Middle frontal gyrus (tissue), 1 donor: ENCODE measurements at regions not wholly inside any gene's neighbourhood (a gene's known extent, or its start where the extent isn't known, plus 50 kb on each side); places are given as distances from the start of the nearest gene placed in this dataset.
A peak's percentile ranks its signal among the peaks of the same experiment; 100 is the strongest.

Source experiments
- DNase-seq: peaks from one replicate; pipeline ENCODE4 v3.0.0-alpha.2; 2015; ENCODE audit warnings: low spot score; ENCODE audit errors: extremely low spot score

DNA sequence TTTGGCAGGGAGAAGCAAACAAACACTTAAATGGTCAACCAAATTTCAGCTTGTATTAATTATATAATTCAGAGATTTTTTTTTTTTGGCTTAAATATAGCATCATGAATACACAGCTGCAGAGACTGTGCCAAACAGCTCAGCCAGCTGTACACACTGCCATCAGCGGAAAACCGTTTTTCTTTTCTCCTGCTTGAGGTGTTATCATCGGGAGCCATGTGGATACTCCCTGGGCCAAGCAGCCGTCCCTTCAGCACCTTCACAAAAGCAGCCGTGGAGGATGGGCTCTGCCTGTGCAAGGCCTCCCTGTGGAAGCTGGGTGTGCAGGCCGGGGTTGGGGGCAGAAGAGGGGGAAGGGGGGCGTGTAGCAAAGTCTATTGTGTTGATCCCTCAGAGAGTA, 85.0 kb downstream of the NUF2 start:
- DNase-seq, result no peak

DNA sequence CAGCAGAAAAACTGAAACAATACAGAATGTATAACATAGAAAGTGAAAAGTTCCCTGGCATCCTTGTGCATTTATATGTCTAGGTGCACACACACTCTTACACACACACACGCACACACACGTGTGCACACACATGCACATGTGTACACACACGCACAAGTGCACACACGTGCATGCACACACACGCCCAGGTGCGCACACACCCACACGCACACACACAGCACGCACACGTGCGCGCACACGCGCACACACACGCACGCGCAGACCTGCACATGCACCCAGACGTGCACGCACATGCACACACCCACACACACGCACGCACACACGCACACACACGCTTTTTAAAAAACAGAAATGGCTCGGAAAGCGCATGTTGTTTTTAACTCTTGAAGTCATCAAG, 86.5 kb downstream of the NUF2 start:
- no peak for DNase-seq

GRCh38 chr1:163410073-163410999, 88.6 kb downstream of the NUF2 start:
- peak; percentile 22 for DNase-seq

DNA sequence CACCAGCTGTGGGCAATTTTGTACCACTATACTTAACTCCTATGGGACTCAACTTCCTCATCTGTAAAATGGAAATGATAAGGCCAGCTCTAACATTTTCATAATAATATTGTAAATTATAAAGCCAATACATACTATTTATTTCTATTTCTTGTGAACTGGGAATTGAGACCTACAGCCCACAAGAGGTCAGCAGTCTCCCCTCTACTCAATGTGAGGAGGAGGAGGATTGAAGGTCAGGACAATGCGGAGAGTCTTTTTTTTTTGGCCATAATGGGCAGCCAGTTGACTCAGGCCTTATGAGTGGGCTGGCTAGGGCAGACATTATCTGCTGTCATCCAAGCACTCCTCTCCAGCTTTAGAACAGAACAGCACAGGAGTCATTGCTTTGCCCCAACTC, 90.5 kb downstream of the NUF2 start:
- no peak for DNase-seq

- no peak for DNase-seq
Measured at GRCh38 chr1:163414778-163415177, 93.0 kb downstream of the NUF2 start.

DNA sequence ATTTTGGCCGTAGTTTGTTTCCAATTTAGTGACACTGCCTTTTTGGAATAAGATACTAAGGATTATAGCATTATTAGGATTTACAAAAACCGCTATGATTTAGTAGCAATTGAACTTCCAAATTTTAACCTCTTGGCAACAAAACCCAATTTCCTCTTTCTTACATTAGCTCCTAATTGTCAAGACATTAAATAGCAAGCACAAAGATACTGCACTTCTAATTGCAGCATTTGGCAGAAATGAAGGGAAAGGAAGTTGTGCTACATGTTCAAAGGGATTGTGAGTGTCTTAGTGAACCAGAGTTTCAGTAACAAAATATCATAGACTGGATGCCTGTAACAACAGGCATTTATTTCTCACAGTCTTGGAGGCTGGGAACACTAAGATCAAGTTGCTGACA, 99.9 kb downstream of the NUF2 start:
- DNase-seq, result no peak

GRCh38 chr1:163422738-163423404, 101.1 kb downstream of the NUF2 start:
- DNase-seq, result no peak

- DNase-seq, result no peak
Measured at GRCh38 chr1:163426505-163427251, 104.9 kb downstream of the NUF2 start.

GRCh38 chr1:163427279-163427678, 105.5 kb downstream of the NUF2 start:
- no peak for DNase-seq

DNA sequence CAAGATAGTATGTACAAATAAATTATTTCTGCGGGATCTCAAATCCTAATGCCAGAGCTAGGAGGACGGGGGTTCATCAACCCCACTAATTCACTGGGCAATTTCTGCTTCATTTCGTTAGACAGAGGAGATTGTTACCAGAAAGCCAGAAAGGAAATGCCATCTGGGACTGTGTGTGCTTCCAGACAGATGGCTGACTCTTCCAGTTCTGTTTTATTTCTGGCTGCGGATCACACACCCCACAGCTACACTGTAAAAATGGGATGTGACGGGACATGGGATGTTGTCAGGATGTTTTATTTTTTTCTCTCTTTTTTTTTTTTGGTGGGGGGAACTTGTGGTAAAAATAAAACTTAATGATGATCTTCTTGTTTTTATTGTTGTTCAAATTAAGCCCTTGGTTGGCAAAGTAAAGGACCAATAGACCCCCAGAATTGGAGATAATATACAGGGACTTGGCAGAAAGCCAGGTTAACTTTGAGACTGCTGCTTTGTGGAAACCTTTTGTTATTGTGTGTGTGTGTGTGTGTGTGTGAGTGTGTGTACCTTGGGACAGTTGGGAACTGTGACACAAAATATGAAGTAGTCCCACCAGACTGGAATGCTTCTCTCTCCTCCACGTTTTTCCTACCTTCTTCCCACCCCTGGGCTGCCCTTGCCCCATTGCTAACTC, 114.5 kb downstream of the NUF2 start:
- DNase-seq, result no peak

DNA sequence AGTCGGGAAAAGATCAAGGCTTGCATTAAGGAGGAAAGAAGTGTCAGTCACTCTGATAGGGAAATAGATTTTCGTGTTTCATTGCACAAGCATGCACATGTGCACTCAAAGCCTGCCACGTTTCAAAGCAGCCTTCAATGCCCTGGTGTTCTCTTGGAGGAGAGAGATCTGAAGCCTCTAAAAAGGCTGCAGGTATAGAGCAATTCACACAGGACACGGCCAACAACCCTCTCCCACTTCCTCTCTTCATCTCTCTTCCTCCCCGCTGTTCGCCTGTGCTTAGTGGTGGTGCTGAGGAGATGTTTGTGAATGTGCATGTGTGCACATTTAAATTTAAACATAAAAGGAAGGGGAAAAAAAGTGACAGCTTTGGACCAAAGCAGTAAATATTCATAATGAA, 117.7 kb downstream of the NUF2 start:
- no peak for DNase-seq

DNA sequence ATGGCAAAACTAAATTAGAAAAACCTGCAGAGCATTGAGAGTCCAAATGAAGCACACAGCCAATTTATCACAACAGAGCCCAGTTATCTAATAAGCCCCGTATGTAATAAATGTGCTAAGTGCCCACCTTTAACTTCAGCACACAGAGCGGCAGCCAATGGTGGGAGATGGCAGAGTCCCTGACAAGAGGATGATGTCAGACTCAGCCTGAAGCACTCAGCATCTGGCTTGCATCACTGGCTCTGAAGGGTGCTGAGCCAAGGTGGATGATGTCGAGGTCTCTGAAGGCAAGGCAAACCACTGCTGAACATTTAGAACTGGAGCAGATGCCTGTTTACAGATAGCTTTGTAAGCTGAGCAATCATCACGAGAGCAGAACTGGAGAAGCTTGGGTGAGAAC, 118.3 kb downstream of the NUF2 start:
- no peak for DNase-seq

DNA sequence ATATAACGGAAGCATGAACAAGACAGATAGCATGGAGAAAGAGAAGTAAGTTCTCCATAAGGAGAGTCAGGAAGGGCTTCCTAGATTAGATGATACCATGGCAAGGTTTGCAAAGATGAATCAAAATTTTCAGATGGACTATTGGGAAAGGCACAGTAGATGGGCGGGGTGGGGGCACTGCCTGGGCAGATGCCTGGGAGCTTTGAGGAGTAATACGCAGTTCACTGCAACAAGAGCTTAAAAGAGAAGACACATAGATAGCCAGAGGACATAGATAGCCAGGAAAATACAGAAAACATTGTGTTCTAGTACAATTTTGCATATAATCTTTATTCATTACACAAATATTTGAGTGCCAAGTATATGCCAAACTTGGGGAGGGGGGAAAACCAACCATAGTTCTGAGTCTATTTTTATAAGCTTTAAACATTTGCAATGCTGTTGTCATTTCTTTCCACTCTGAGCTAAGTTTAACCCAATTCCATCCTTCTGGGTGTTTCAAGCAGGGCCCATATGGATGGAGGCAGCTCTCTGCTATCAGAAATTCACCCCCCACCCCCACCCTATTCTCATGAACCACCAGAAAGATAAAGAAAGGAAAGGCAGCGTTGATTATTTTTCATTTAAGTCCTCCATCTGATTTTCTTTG, 120.6 kb downstream of the NUF2 start:
- no peak for DNase-seq

- DNase-seq, result no peak
Measured at GRCh38 chr1:163442895-163443294, 121.1 kb downstream of the NUF2 start.

- no peak for DNase-seq
Measured at GRCh38 chr1:163443863-163444262, 122.1 kb downstream of the NUF2 start.

GRCh38 chr1:163444665-163445064, 122.9 kb downstream of the NUF2 start:
- no peak for DNase-seq

DNA sequence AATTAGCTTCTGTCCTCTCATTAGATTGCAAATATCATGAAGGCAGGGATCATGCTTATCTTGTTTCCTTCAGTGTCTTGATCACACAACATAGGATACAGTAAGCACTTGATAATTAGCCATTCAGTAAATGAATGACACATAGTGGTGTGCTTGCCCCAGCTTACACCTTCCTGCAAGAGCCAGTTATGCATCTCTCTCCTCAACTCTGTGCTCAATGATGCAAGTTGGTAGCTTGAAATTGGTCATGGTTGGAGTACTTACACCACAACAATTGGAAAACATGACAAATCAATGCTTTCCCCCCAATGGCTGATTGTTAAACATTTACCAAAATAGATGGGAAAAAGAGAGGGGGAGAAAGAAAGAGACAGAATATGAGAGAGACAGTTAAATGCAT, 129.2 kb downstream of the NUF2 start:
- DNase-seq, result no peak

DNA sequence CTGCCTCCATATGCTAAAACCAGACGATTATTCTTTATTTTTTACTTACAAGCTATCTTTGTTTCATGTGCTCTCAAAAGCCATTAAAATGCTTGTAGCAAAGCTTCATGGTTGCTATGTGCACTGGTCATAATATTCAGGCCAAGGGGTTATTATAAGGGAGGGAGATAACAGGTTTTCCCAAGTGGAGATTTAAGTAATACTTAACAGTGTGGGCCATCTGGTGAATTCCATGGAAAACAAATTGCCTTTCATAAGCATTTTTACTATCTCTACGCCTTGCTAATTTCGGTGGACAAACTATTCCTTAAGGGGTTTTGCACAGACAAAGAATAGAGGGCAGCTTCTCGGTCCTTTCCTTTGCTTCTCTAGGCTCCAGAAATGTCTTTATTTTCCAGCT, 137.8 kb downstream of the NUF2 start:
- DNase-seq, result no peak

GRCh38 chr1:163467289-163467688, 145.5 kb downstream of the NUF2 start:
- DNase-seq, result no peak

GRCh38 chr1:163471779-163472650, 150.3 kb downstream of the NUF2 start:
- DNase-seq, result no peak
